Cardiac muscle cell (in vitro differentiated cells and primary cell): ENCODE measurements at regions not wholly inside any gene's neighbourhood (a gene's known extent, or its start where the extent isn't known, plus 50 kb on each side); places are given as distances from the start of the nearest gene placed in this dataset.

Source experiments
- DNase-seq, 2 donors: peaks; one replicate each; pipeline versions ENCODE4 v3.0.0 to v3.0.0-alpha.2; 2010 to 2017; ENCODE audit warnings: low read depth in 1 of 2, low spot score in 1 of 2
- H3K27ac ChIP-seq: fragments of 200-600 bp; sonication (generic); 2 replicates; pipeline ENCODE4 v1.5.1; 2016
- H3K27me3 ChIP-seq: fragments of 200-600 bp; sonication (generic); 2 replicates; pipeline ENCODE4 v1.6.0; 2016; ENCODE audit warnings: control low read depth
- H3K36me3 ChIP-seq: fragments of 200-600 bp; sonication (generic); 2 replicates; pipeline ENCODE4 v1.5.1; 2016; ENCODE audit warnings: control low read depth
- H3K4me1 ChIP-seq: fragments of 200-600 bp; sonication (generic); 2 replicates; pipeline ENCODE4 v1.8.1; 2017; ENCODE audit warnings: low read depth, mild to moderate bottlenecking, mixed run types
- H3K4me3 ChIP-seq: fragments of 200-600 bp; sonication (generic); 2 replicates; pipeline ENCODE4 v1.5.1; 2016; ENCODE audit warnings: mild to moderate bottlenecking
- H3K9me3 ChIP-seq: fragments of 200-600 bp; sonication (generic); 2 replicates; pipeline ENCODE4 v1.5.1; 2017; ENCODE audit warnings: low read depth, mild to moderate bottlenecking, control low read depth
- TF ChIP-seq, protein P1 (sequence below): IDR thresholded peaks from 2 replicates; pipeline ENCODE4 v1.5.1; 2012; ENCODE audit warnings: low read depth, mild to moderate bottlenecking, low read length

- no peaks in the 10 kb centered on the region for H3K27me3 ChIP-seq
- DNase-seq = no peak
- H3K4me3 ChIP-seq = no peak overlapping the region
- H3K36me3 ChIP-seq = no peaks in the 10 kb centered on the region
- H3K27ac ChIP-seq = no peak overlapping the region
- TF ChIP-seq, protein P1, sequence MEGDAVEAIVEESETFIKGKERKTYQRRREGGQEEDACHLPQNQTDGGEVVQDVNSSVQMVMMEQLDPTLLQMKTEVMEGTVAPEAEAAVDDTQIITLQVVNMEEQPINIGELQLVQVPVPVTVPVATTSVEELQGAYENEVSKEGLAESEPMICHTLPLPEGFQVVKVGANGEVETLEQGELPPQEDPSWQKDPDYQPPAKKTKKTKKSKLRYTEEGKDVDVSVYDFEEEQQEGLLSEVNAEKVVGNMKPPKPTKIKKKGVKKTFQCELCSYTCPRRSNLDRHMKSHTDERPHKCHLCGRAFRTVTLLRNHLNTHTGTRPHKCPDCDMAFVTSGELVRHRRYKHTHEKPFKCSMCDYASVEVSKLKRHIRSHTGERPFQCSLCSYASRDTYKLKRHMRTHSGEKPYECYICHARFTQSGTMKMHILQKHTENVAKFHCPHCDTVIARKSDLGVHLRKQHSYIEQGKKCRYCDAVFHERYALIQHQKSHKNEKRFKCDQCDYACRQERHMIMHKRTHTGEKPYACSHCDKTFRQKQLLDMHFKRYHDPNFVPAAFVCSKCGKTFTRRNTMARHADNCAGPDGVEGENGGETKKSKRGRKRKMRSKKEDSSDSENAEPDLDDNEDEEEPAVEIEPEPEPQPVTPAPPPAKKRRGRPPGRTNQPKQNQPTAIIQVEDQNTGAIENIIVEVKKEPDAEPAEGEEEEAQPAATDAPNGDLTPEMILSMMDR = no peak
- H3K4me1 ChIP-seq = no peaks in the 10 kb centered on the region
- no peaks in the 10 kb centered on the region for H3K9me3 ChIP-seq
Measured at GRCh38 chr18:2306606-2307005, 264.7 kb downstream of the METTL4 start.

DNA sequence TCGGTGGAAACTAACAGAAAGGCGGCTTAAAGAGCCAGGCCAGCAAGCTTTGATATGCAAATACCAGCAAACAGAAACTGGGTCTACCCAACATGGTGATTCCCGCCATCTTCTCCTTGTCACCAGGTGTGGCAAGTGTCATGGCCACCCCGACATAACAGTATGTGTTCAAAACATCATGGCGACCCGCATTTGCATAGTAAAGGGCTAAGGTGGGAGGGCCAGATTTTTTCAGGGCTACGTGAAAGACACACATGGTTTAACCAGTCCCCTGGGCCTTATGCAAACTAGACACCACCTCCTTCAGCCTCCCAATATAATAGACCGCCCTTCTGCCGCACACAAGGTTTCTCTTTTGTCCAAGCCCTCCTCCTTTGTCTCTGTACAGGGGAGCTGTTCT is 260.4 kb downstream of the METTL4 start:
- TF ChIP-seq, protein P1 = no peak
- Histone ChIP-seq H3K9me3 (no peaks in the 10 kb centered on the region), H3K4me1 (no peaks in the 10 kb centered on the region), H3K36me3 (no peaks in the 10 kb centered on the region), H3K4me3 (no peak overlapping the region), H3K27me3 (no peaks in the 10 kb centered on the region), H3K27ac (no peak overlapping the region)
- no peak for DNase-seq

GRCh38 chr18:2312440-2312839 is 258.9 kb downstream of the METTL4 start:
- H3K27ac ChIP-seq = no peak overlapping the region
- no peak for DNase-seq
- H3K9me3 ChIP-seq = no peaks in the 10 kb centered on the region
- TF ChIP-seq, protein P1 = no peak
- no peaks in the 10 kb centered on the region for H3K36me3 ChIP-seq
- peaks cover 5% of the 10 kb centered on the region for H3K4me1 ChIP-seq
- H3K4me3 ChIP-seq = no peak overlapping the region
- no peaks in the 10 kb centered on the region for H3K27me3 ChIP-seq

- Histone ChIP-seq H3K9me3 (no peaks in the 10 kb centered on the region), H3K4me1 (peaks cover 5% of the 10 kb centered on the region), H3K27me3 (no peaks in the 10 kb centered on the region), H3K36me3 (no peaks in the 10 kb centered on the region), H3K27ac (no peak overlapping the region), H3K4me3 (no peak overlapping the region)
- no peak for DNase-seq
- TF ChIP-seq, protein P1 = no peak
Measured at GRCh38 chr18:2313332-2313731, 258.0 kb downstream of the METTL4 start.

- Histone ChIP-seq H3K36me3 (no peaks in the 10 kb centered on the region), H3K27ac (no peak overlapping the region), H3K27me3 (no peaks in the 10 kb centered on the region), H3K9me3 (no peaks in the 10 kb centered on the region), H3K4me1 (peaks cover 5% of the 10 kb centered on the region), H3K4me3 (no peak overlapping the region)
- no peak for DNase-seq
- TF ChIP-seq, protein P1 = no peak
Measured at GRCh38 chr18:2316082-2316750, 255.1 kb downstream of the METTL4 start.
